ENCODE measurements at regions not wholly inside any gene's neighbourhood (a gene's known extent, or its start where the extent isn't known, plus 50 kb on each side); places are given as distances from the start of the nearest gene placed in this dataset.
"Not testable (repeated sequence)": the region's sequence is repeated elsewhere in the genome, so short reads cannot be mapped to it uniquely, and the experiment has no call there.

DNA sequence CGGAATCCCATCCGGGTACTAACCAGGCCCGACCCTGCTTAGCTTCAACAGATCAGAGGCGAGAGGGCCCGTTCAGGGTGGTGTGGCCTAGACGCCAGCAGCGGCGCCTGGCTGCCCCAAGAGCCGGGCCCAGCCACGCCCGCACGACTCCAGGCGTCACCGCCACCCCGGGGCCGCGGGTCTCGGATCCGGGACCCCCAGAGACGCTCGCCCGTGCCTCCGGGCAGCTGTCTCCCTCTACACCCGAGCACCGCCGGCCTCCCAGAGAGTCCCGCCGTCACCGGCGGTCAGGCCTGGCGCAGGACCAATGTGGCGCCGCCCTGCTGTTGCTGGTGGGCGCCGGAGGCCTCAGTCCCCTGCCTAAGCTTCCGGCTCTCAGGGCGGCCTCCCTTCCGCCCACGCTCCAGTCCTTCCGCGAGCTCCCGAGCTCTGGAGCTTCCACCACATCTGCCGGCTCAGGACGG, 441.2 kb upstream of the DEFB115 start:
- in situ Hi-C loops (cut with HindIII; ENCODE audit: low pct_ligation_motif_present, low sequenced_read_pairs): no loop called here
- Histone ChIP-seq H3K4me3 (ENCODE audit: low read depth, low read length) (no peak overlapping the region), H3K27ac (no peak overlapping the region), H3K36me3 (replicated peaks) (no peaks in the 10 kb centered on the region), H3K27me3 (replicated peaks) (no peaks in the 10 kb centered on the region)
- TF ChIP-seq, protein P1, sequence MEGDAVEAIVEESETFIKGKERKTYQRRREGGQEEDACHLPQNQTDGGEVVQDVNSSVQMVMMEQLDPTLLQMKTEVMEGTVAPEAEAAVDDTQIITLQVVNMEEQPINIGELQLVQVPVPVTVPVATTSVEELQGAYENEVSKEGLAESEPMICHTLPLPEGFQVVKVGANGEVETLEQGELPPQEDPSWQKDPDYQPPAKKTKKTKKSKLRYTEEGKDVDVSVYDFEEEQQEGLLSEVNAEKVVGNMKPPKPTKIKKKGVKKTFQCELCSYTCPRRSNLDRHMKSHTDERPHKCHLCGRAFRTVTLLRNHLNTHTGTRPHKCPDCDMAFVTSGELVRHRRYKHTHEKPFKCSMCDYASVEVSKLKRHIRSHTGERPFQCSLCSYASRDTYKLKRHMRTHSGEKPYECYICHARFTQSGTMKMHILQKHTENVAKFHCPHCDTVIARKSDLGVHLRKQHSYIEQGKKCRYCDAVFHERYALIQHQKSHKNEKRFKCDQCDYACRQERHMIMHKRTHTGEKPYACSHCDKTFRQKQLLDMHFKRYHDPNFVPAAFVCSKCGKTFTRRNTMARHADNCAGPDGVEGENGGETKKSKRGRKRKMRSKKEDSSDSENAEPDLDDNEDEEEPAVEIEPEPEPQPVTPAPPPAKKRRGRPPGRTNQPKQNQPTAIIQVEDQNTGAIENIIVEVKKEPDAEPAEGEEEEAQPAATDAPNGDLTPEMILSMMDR (IDR thresholded peaks at IDR 0.05; ENCODE audit: low read depth, low read length, missing control alignments): no peak
- no peak for DNase-seq

DNA sequence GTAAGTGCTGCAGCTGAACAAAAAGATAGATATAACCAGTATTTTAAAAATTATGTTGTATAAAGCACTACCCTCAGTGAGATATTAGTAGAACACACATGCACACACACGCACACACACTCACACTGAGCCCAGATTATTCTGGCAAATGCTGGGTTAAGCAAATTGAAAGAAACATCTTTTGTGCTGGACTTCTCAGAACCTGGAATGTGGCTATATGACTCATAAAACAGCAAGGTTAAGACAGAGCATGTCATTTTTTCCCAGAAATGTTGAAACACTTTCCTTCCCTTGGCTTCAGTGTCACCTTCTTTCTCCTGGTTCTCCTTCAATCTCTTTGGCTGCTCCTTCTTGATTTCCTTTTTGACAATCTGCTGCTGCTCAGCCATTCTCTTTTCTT, 435.8 kb upstream of the DEFB115 start:
- H3K27ac ChIP-seq; H3K36me3 ChIP-seq (replicated peaks); H3K27me3 ChIP-seq (replicated peaks); H3K4me3 ChIP-seq (ENCODE audit: low read depth, low read length); DNase-seq; in situ Hi-C loops (cut with HindIII; ENCODE audit: low pct_ligation_motif_present, low sequenced_read_pairs): not testable (repeated sequence)

DNA sequence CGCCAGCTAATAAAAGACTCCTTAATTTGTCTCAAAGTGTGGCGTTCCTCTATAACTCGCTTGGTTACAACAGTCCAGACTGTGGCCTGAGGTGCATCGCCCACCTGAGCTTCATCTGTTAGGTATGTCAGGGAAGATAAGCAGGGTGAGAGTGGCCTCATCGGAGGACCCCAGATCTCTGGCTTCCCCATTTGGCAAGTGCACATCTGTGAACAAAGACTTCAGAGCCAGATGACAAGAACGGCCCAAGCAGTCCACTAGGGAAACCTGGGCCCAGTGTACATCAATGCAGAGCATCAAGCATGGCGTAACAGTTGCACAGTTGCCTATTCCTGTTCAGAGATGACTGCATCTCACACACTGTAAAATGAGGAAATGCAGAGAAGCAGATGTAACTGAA, 432.8 kb upstream of the DEFB115 start:
- not testable (repeated sequence) for H3K27ac ChIP-seq

DNA sequence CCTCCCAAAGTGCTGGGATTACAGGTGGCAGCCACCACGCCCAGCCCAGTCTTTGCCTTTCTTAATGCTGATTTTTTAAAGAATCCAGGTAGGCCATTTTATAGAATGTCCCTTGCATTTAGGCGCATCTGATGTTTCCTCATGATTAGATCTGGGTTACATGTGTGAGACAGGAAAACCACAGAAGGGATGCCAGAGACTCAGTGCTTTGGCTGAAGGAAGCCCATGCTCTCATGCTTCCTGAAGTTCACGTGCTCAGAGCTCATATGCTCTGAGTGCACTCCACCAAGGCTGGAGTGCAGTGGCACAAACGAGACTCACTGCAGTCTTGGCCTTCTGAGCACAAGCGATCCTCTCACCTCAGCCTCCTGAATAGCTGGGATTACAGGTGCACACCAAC, 411.5 kb upstream of the DEFB115 start:
- H3K27ac ChIP-seq; DNase-seq; H3K36me3 ChIP-seq (replicated peaks); in situ Hi-C loops (cut with HindIII; ENCODE audit: low pct_ligation_motif_present, low sequenced_read_pairs); H3K27me3 ChIP-seq (replicated peaks); H3K4me3 ChIP-seq (ENCODE audit: low read depth, low read length): not testable (repeated sequence)

More for the DNA sequence above, 432.8 kb upstream of the DEFB115 start:
- in situ Hi-C loops (cut with HindIII; ENCODE audit: low pct_ligation_motif_present, low sequenced_read_pairs); DNase-seq; H3K36me3 ChIP-seq (replicated peaks); H3K4me3 ChIP-seq (ENCODE audit: low read depth, low read length); H3K27me3 ChIP-seq (replicated peaks): not testable (repeated sequence)

DNA sequence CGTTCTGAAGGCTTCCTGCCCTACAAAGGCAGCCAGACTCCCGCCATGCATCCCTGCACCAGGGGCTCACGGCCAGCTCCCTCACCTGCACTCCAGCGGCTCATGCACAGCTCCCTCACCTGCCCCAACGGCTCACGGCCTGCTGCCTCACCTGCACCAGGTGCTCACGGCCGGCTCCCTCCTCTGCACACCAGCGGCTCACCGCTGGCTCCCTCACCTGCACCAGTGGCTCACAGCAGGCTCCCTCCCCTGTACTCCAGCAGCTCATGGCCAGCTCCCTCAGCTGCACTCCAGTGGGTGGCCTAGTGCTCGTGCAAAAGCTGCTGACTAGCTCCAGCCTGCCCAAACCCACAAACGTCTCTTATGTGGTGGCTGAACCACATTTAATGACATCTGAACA, 389.2 kb upstream of the DEFB115 start:
- DNase-seq; in situ Hi-C loops (cut with HindIII; ENCODE audit: low pct_ligation_motif_present, low sequenced_read_pairs): not testable (repeated sequence)

DNA sequence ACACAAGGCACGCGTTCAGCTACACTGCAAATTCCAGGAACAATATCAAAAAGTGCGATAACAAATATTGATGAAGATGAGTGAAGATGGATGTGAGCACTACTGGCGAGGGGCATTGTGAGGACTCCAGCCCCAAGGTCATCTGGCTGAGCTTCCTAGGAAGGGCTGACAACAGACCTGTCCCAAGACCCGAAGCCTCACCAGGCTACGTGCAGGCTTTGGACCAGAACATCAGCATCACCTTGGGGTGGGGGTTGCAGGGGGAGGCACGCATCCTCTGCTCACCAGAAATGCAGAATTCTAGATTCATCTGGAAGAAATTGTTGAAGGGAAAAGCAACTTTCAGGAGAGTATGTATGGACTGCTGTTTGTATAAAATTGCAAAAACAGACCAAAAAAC, 386.3 kb upstream of the DEFB115 start:
- H3K4me3 ChIP-seq (ENCODE audit: low read depth, low read length); H3K36me3 ChIP-seq (replicated peaks); in situ Hi-C loops (cut with HindIII; ENCODE audit: low pct_ligation_motif_present, low sequenced_read_pairs); H3K27me3 ChIP-seq (replicated peaks); DNase-seq; H3K27ac ChIP-seq: not testable (repeated sequence)

More for the DNA sequence above, 389.2 kb upstream of the DEFB115 start:
- H3K27ac ChIP-seq; H3K4me3 ChIP-seq (ENCODE audit: low read depth, low read length); H3K36me3 ChIP-seq (replicated peaks); H3K27me3 ChIP-seq (replicated peaks): not testable (repeated sequence)

DNA sequence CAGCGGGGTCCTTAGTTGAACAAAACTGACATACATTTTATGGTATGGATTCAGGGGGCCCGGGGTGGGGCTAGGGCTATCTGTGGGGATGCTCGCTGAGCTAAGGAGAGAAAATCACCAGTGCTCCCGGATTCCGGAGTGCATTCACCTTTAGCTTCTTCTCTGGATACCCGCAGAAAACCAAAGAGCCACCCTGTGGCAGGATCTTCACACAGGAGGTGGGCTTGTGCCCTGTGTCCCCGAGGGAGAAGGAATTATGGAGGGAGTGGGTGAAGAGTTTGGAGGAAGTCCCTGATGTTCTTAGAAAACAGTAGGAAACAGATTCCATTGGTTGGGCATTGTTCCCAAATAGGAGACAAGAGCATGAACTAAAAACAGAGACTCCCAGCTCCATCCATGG, 385.2 kb upstream of the DEFB115 start:
- H3K36me3 ChIP-seq (replicated peaks); DNase-seq; in situ Hi-C loops (cut with HindIII; ENCODE audit: low pct_ligation_motif_present, low sequenced_read_pairs); H3K27me3 ChIP-seq (replicated peaks); H3K4me3 ChIP-seq (ENCODE audit: low read depth, low read length); H3K27ac ChIP-seq: not testable (repeated sequence)

DNA sequence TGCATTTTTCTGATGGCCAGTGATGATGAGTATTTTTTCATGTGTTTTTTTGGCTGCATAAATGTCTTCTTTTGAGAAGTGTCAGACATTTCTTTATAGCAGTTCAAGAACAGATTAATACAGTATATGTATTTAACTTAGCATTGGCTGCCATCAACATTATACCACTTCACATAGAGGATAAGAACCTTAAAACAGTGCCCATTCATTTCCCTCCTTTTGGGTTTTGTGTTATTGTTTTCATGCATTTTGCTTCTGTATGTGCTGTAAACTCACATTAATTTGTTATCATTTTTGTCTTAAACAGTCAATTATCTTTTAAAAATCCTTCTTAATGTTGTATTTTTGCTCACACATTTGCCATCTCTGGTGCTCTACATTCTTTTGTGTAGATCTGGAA, 381.6 kb upstream of the DEFB115 start:
- DNase-seq; H3K27me3 ChIP-seq (replicated peaks); in situ Hi-C loops (cut with HindIII; ENCODE audit: low pct_ligation_motif_present, low sequenced_read_pairs): not testable (repeated sequence)

DNA sequence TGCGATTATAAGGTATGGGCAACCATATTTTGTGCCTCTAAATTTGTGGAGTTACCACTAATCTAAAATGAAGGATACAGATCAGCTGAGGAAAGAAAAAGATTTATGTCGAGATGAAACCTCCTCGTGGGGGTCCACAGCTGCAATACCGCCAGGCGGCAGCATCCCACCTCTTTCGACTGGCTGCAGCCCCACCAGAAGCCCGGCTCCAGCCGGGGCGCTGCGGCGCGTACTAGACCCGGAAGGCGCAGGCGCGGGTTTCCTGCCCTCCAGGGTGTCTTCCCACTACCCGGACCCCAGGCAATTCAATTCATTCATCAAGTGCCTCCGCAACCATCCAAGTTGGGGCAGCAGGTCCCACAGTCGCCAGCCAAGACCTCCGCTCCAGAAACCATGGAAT, 366.1 kb upstream of the DEFB115 start:
- H3K36me3 ChIP-seq (replicated peaks); H3K27ac ChIP-seq; DNase-seq; H3K4me3 ChIP-seq (ENCODE audit: low read depth, low read length); in situ Hi-C loops (cut with HindIII; ENCODE audit: low pct_ligation_motif_present, low sequenced_read_pairs); H3K27me3 ChIP-seq (replicated peaks): not testable (repeated sequence)

More for the DNA sequence above, 381.6 kb upstream of the DEFB115 start:
- not testable (repeated sequence) for H3K36me3 ChIP-seq (replicated peaks); H3K4me3 ChIP-seq (ENCODE audit: low read depth, low read length); H3K27ac ChIP-seq

DNA sequence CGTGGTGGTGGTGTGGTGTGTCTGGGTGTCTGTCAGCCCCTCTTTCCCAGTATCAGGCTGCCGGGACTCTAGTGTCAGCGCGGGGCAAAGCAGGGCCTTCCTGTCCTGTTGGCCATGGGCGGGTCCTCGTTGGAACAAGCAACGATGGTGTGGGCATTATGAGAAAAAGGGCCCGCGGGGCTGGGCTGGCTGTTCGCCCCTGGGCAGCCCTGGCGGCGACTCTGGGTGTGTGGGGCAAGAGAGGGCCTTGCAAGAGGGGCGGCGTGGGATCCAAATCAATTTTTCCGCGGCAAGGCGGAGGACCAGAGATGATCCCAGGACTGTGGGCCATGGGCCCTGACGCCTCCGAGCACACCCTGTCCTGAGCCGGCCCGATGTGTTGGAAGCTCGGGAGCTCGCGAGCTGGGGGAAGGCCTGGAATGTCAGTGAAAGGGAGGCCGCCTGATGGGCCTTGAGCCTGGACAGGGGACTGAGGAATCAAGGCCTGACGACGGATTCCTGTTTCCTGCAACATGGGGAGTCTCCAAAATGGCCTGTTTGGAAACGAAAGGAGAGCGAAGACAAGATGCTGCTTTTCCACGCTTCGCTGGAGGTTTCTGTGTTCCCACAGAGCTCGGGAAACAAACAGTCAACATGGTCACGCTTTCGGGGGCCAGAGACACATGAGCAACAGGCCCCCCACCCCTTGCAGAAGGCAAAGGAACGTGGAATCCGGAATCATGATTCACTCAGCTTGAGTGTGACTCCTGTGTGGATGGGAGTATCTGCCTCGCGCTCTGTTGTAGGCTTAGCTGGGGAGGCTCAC, 364.7 kb upstream of the DEFB115 start:
- Histone ChIP-seq H3K27ac (no peak overlapping the region), H3K27me3 (replicated peaks) (no peaks in the 10 kb centered on the region), H3K4me3 (ENCODE audit: low read depth, low read length) (no peak overlapping the region), H3K36me3 (replicated peaks) (no peaks in the 10 kb centered on the region)
- no peak for DNase-seq
- in situ Hi-C loops (cut with HindIII; ENCODE audit: low pct_ligation_motif_present, low sequenced_read_pairs): no loop called here
- TF ChIP-seq, protein P1 (IDR thresholded peaks at IDR 0.05; ENCODE audit: low read depth, low read length, missing control alignments): no peak

DNA sequence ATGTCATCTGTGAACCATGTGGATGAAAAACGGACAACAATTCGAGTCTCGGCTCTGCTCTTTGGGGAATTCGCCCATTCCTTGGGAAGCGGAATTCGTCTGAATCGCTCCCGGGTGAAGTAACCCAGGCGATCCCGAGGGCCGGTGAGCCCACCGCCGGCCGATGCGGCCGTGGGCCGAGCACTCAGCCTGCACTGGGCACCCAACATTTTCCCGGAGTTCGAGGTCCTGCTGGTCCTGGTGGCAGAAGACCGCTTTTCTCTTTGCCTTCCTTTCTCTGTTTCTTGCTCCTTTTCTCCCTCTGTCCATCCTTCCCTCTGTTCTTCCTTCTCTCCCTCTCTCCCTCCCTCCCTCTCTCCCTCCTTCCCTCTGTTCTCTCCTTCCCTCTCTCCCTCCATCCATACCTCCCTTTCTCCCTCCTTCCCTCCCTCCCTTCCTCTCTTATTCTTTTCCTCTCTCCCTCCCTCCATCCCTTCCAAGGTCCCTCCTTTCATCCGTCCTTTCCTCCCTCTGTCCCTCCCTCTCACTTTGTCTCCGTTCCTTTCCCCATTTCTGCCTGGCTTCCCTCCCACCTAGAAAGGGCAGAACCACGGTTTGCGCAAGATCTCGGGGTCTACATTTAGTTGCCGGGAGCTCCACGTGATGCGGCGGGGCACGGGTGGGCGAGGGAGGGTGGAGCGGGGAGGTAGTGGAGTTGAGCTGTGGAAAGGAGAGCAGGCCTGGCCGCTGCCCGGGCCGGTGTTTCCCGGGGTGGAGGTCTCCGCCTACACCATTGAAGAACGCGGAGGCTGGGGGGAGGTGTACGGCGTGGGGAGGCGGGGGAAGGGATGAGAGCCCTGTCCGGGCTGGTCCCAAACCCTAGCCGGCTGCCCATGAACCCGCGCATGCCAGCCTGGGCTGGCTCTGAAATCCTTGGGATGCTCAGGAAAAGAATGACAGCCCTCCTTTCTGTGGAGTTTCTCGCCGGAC, 363.8 kb upstream of the DEFB115 start:
- DNase-seq; H3K36me3 ChIP-seq (replicated peaks); H3K27ac ChIP-seq; H3K27me3 ChIP-seq (replicated peaks); in situ Hi-C loops (cut with HindIII; ENCODE audit: low pct_ligation_motif_present, low sequenced_read_pairs); H3K4me3 ChIP-seq (ENCODE audit: low read depth, low read length): not testable (repeated sequence)

DNA sequence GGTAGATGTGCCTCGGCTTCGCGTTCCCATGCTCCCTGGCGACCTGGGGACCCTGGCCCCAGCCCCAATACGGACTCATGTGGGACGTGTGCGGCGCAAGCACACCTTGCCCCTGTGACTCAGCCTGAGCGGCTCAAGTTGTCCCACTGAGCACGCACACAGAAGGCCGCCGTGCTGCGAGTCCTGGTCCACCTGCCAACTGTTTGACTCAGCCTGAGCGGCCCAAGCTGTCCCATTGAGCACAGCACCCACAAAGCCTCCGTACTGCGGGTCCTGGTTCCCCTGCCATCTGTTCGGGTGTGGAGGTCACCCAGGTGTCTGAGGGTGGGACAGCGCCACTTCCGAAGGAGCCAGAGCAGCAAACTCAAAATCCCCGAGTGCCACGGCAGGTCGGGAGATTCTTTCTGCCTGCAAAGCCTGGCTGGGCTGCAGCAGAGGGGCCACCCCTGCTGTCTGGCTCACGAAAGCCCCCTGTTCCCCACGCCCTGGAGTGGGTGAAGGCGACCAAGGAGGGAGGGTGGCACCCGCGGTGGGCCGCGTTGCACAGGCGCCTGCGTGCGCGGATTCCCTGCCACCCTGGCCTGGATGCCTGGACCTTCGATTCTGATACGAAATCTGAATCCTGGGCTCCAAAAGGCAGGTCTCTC, 362.6 kb upstream of the DEFB115 start:
- DNase-seq; H3K4me3 ChIP-seq (ENCODE audit: low read depth, low read length); H3K27ac ChIP-seq; in situ Hi-C loops (cut with HindIII; ENCODE audit: low pct_ligation_motif_present, low sequenced_read_pairs); H3K36me3 ChIP-seq (replicated peaks); H3K27me3 ChIP-seq (replicated peaks): not testable (repeated sequence)
